ENCODE measurements at regions not wholly inside any gene's neighbourhood (a gene's known extent, or its start where the extent isn't known, plus 50 kb on each side); places are given as distances from the start of the nearest gene placed in this dataset.

DNA sequence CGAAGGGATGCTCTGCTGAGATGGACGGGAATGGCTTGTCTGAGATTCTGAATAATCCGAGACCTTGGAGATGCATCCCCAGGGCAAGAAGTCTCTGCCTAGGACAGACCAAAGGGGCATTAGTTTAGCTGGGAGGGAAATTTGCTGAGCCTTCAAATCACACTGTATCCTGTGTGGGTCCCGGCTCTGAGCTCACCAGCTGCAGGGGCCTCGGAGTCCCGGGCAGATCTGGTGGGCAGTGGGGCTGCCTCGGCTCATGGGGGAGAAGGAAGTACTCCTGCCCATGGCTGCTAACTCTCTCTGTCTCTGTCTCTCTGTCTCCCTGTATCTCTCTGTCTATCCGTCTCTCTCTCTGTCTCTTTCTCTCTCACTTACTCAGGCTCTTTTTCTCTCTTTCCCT lies 522.4 kb downstream of the TBC1D22A start:
- ChIA-PET CTCF (no interaction called here), POLR2A (no interaction called here)
- TF ChIP-seq, protein P1, sequence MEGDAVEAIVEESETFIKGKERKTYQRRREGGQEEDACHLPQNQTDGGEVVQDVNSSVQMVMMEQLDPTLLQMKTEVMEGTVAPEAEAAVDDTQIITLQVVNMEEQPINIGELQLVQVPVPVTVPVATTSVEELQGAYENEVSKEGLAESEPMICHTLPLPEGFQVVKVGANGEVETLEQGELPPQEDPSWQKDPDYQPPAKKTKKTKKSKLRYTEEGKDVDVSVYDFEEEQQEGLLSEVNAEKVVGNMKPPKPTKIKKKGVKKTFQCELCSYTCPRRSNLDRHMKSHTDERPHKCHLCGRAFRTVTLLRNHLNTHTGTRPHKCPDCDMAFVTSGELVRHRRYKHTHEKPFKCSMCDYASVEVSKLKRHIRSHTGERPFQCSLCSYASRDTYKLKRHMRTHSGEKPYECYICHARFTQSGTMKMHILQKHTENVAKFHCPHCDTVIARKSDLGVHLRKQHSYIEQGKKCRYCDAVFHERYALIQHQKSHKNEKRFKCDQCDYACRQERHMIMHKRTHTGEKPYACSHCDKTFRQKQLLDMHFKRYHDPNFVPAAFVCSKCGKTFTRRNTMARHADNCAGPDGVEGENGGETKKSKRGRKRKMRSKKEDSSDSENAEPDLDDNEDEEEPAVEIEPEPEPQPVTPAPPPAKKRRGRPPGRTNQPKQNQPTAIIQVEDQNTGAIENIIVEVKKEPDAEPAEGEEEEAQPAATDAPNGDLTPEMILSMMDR (IDR thresholded peaks at IDR 0.05; ENCODE audit: insufficient read depth, low read depth, low read length) = no peak
- Histone ChIP-seq H3K27me3 (ENCODE audit: control insufficient read depth, insufficient read depth, low read length) (no peaks in the 10 kb centered on the region), H3K4me3 (ENCODE audit: low read depth, low read length) (no peak overlapping the region), H3K36me3 (ENCODE audit: control insufficient read depth, insufficient read depth, low read length) (no peaks in the 10 kb centered on the region)
- no peak for DNase-seq (ENCODE audit: low read depth)

DNA sequence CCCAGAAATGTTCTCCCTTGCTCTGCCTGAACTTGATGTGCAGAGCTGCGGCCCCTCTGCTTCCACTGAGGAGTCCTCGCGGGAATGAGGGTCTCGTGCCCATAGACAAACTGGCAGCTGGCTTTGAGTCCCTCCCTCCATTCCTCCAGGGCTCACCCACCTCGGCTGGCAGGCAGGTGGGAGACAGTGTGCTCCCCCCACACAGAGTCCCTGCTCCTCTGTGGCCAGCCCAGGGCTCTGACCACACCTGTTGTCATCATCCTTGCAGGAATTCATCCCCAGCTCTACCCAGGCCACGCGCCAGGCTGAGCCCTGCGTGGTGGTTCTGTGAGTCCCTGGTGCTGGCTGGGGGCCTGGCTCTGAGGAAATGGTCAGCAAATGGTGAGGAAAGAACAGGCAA lies 521.9 kb downstream of the TBC1D22A start:
- no peak for DNase-seq (ENCODE audit: low read depth)
- CTCF ChIA-PET = interaction anchor here (0.7 kb wide), 1 partner anchor 10 kb away, joined by 3 read pairs; no protein-coding TSS in a partner anchor
- no peaks in the 10 kb centered on the region for H3K36me3 ChIP-seq (ENCODE audit: control insufficient read depth, insufficient read depth, low read length)
- TF ChIP-seq, protein P1 (IDR thresholded peaks at IDR 0.05; ENCODE audit: insufficient read depth, low read depth, low read length) = no peak
- no peaks in the 10 kb centered on the region for H3K27me3 ChIP-seq (ENCODE audit: control insufficient read depth, insufficient read depth, low read length)
- H3K4me3 ChIP-seq (ENCODE audit: low read depth, low read length) = no peak overlapping the region
- POLR2A ChIA-PET = no interaction called here

DNA sequence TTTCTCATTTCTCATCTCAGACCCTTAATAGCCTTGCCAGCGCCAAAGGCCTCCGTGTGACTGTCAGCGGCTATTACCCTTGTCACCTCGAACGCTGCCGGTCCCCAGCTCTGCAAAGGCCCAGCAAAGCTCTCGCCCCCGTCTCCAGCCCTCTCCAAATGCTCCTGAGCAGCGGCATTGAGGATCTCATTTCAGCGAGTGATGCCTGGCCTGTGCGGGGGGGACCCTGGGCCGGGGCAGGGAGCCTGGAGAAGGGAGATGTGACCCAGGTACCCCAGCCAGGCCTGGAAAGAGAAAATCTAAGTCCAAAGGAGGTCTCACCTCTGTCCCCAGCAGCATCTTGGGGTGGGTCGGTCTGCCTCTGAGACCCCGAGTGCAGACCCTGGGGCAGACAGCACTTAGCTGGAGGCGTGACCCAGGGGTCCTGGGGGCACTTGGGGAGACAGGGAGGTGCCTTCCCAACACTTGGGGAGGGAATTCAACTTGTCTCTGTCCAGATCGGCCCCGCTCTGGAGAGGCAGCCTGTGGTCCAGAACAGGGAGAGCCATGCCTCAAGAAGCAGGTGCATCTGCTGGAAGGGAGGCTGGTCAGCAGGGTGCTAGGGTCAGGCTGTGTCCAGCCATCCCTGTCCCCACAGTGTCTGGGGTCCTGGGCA lies 521.3 kb downstream of the TBC1D22A start:
- no peaks in the 10 kb centered on the region for H3K27me3 ChIP-seq (ENCODE audit: control insufficient read depth, insufficient read depth, low read length)
- CTCF ChIA-PET = interaction anchor here (0.7 kb wide), 1 partner anchor 11 kb away, joined by 3 read pairs; no protein-coding TSS in a partner anchor
- H3K36me3 ChIP-seq (ENCODE audit: control insufficient read depth, insufficient read depth, low read length) = no peaks in the 10 kb centered on the region
- TF ChIP-seq, protein P1 (IDR thresholded peaks at IDR 0.05; ENCODE audit: insufficient read depth, low read depth, low read length) = no peak
- H3K4me3 ChIP-seq (ENCODE audit: low read depth, low read length) = no peak overlapping the region
- no peak for DNase-seq (ENCODE audit: low read depth)
- POLR2A ChIA-PET = no interaction called here

DNA sequence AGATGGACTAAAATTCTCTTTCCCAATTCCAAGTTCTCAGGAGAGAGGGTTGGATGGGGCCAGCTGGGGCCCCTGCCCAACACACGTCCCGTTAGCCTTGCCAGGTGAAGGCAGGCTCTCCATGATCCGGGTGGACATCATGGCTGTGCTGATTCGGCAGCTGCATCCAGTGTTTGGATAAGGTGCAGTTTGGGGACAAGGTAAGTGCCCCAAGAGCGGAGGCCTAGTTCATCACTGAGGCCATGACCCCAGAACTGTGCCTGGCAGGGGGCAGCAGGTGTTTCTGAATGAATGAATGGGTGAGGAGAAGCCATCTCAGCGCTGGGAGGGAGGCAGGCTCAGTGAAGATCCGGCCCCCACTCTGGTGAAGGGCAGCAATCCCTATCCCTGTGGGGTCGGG lies 520.4 kb downstream of the TBC1D22A start:
- TF ChIP-seq, protein P1 (IDR thresholded peaks at IDR 0.05; ENCODE audit: insufficient read depth, low read depth, low read length) = no peak
- H3K4me3 ChIP-seq (ENCODE audit: low read depth, low read length) = no peak overlapping the region
- H3K27me3 ChIP-seq (ENCODE audit: control insufficient read depth, insufficient read depth, low read length) = no peaks in the 10 kb centered on the region
- ChIA-PET POLR2A (no interaction called here), CTCF (no interaction called here)
- DNase-seq (ENCODE audit: low read depth) = no peak
- no peaks in the 10 kb centered on the region for H3K36me3 ChIP-seq (ENCODE audit: control insufficient read depth, insufficient read depth, low read length)

DNA sequence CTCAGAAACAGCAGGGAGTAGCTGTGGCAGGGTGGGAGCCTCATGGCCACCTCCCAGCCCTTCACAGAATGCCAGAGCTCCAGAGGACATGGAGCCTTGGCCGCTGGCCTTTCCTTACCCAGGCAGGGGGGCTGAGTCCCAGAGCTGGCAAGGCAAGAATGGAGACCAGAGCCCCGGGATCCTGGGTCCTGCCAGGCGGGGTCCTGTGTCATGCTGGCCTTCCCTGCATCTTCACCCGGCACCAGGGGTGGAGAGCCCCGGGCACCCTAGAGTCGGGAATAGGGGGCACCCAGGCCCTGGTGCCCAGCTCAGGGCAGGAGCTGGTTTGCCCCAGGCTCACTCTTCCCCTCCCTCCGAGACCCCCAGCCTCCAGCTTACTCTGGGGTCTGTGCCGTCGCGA lies 519.9 kb downstream of the TBC1D22A start:
- no peak overlapping the region for H3K4me3 ChIP-seq (ENCODE audit: low read depth, low read length)
- H3K36me3 ChIP-seq (ENCODE audit: control insufficient read depth, insufficient read depth, low read length) = no peaks in the 10 kb centered on the region
- no peak for DNase-seq (ENCODE audit: low read depth)
- TF ChIP-seq, protein P1 (IDR thresholded peaks at IDR 0.05; ENCODE audit: insufficient read depth, low read depth, low read length) = no peak
- ChIA-PET CTCF (no interaction called here), POLR2A (no interaction called here)
- H3K27me3 ChIP-seq (ENCODE audit: control insufficient read depth, insufficient read depth, low read length) = no peaks in the 10 kb centered on the region

Measured in BJ (cell line).